Amygdala (tissue), 56 donors: ENCODE measurements at regions not wholly inside any gene's neighbourhood (a gene's known extent, or its start where the extent isn't known, plus 50 kb on each side); places are given as distances from the start of the nearest gene placed in this dataset.
"Not testable (repeated sequence)": the region's sequence is repeated elsewhere in the genome, so short reads cannot be mapped to it uniquely, and the experiment has no call there.

ENCODE experiments used
- DNase-seq, 56 donors: peaks; one replicate each; lab custom pipeline; 2025; lab: John Stamatoyannopoulos, UW

GRCh38 chr16:88198457-88199295 lies 184.1 kb upstream of the ZNF469 start:
- DNase-seq: not testable (repeated sequence)

DNA sequence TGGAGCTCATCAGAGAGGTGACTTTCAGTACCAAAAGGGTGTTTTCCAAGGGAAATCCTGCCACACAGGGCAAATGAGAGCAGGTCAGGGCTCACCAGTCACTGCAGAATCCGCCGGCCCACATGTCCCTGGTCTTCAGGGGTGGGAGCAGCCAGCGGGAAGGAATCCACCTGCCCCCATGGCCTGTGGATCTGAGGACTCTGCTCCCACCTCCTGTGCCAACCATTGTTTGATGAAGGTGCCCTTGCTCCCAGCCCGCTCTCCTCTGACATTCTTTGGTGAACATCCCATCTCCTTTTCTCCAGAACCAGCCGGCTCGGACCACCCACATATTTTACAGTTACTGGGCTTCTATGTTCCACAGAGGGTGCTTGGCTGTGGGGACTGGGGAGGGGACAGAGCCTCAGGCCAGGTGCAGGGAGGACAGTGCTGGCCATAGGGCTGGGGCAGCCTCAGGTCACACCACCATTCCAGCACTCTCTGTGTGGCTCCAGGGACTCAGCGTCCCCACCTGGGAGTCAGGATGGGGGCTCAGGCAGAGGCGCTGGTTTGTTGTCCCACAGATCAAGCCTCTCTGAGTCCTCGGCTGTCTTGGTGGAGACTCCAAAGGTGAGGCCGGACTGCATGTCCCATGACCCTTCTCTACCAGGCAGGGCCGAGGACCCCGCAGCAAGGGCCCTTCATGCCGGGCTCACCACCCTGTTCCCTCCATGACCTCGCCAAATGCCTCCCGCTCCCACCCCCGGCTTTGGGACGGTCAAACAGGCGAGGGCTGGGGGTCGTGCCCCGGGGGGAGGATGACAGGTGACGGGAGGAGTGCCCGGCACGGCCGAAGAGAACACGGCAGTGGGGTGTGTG lies 183.2 kb upstream of the ZNF469 start:
- not testable (repeated sequence) for DNase-seq

GRCh38 chr16:88200154-88200895 lies 182.4 kb upstream of the ZNF469 start:
- not testable (repeated sequence) for DNase-seq

DNA sequence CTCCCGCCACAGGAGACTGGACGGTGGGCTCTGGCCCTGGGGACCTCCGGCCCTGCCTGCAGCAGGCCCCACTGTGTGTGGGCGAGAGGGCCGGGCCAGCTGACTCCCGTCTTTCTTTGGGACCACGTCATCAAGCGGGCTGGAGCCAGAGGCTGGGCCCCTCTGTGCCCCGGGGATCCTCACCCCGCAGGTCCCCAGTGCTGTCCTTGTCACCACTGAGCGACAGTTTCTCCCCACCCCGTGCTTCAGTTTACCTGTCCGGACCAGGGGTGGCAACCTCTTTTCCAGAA lies 181.9 kb upstream of the ZNF469 start:
- DNase-seq: no peak

DNA sequence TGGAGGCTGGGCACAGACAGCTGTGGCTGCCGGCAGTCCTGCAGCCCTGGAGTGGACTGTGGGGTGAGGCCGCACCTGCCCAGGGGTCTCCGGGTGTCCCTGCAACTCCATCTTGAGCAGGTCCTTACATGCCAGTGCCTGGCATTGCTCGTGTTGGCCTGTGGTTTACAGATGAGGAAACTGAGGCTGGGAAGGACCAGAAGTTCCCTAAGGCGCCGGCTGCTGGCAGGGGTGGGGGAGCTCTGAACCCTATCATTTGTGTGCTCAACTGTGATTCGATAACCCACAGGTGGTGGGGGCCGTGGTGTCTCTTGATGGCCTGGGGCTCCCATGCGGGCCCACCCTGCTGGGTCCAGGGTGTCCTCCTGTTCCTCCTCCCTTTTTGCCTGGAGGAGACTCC lies 181.1 kb upstream of the ZNF469 start:
- DNase-seq: not testable (repeated sequence)

GRCh38 chr16:88202207-88202745 lies 180.5 kb upstream of the ZNF469 start:
- DNase-seq: no peak

GRCh38 chr16:88202856-88203681 lies 179.7 kb upstream of the ZNF469 start:
- DNase-seq: not testable (repeated sequence)

- DNase-seq: not testable (repeated sequence)
These were observed 178.3 kb upstream of the ZNF469 start for GRCh38 chr16:88204131-88205110.

GRCh38 chr16:88205482-88205881 lies 177.3 kb upstream of the ZNF469 start:
- not testable (repeated sequence) for DNase-seq

DNA sequence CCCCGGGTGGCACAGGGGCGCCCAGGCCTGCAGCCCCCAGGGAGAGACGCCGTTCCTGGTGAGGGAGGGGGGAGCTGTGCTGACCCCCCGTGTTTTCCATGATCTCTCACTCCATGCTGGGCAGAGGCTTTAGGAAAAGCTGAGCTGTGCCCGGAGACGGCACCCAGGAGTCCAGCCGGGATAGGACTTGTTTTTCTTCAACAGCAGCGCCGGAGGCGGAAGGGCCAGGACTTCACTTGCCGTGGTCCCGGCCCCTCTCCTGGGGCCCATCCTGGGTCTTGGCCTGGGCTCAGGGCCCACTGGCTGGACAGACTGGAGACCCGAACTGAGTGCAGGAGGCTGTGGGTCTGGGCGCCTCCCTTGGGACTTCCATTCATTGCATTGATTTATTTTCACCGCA lies 176.8 kb upstream of the ZNF469 start:
- not testable (repeated sequence) for DNase-seq

- DNase-seq: not testable (repeated sequence)
These were observed 176.2 kb upstream of the ZNF469 start for GRCh38 chr16:88206516-88206915.

GRCh38 chr16:88208112-88208511 lies 174.6 kb upstream of the ZNF469 start:
- DNase-seq: no peak

DNA sequence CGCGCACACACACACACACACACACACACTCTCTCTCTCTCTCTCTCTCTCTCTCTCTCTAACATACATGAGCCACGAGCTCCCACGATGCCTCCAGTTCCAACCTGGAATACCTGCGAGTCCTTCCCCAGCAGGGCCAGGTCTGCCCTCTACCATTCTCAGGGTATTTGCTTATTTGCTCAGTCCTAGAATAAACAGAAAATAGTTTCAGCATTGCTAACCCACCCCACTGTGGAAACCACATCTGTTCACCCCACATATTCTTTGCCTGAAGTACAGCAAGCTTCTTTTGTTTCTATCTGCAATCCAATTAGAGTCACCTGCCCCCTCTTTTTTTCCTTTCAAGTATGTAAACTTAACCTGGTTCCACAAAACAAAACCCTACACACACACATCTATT lies 174.0 kb upstream of the ZNF469 start:
- not testable (repeated sequence) for DNase-seq

- not testable (repeated sequence) for DNase-seq
These were observed 173.2 kb upstream of the ZNF469 start for GRCh38 chr16:88209579-88209978.

GRCh38 chr16:88213937-88214336 lies 168.8 kb upstream of the ZNF469 start:
- not testable (repeated sequence) for DNase-seq

DNA sequence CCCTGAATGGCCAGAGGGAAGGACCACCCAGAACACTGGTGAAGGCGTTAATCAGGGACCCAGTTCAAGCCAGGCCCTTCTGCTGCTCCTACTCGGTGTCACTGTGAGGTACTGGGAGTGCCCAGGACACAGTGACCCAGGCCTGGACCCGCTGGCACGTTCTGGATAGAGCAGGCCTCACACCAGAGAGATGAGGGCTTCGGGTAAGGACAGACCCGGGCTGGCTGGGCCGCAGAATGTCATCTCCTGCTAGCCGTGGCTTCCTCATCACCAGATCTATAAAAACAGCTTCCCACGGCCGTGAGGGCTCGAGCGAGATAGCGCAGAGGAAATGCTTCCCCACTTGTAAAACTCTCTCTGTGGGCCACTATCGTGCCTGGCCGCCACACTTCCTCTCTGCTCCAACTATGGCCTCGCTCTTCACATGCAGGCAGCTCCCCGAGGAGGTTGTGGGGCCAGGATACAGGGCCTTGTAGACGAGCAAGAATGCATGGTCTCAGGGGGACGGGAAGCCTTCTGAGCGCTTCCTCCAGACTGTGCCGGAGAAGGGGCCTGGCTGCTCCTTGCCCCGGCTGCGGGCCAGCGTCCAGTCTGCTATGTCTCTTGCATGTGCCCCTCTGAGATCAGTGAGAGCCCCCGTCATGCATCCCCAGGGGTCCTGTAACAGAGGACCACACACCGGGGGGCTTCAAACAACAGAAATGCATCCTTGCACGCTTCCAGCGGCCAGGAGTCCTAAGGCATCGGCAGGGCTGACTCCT lies 161.6 kb upstream of the ZNF469 start:
- DNase-seq: not testable (repeated sequence)

- DNase-seq: not testable (repeated sequence)
These were observed 159.1 kb upstream of the ZNF469 start for GRCh38 chr16:88223696-88224095.
